A673 (cell line): ENCODE measurements at regions not wholly inside any gene's neighbourhood (a gene's known extent, or its start where the extent isn't known, plus 50 kb on each side); places are given as distances from the start of the nearest gene placed in this dataset.

Experiments used
- EZH2 ChIP-seq: fragments of 200-600 bp; sonication (generic); IDR thresholded peaks from 2 replicates; pipeline ENCODE4 v1.6.1; 2017; ENCODE audit warnings: borderline replicate concordance, low read depth, mild to moderate bottlenecking, mixed read lengths, antibody characterized with exemption, low read length; ENCODE audit not compliant: poor library complexity, severe bottlenecking
- TF ChIP-seq, protein P1 (sequence below): fragments of 300-800, 200-600 bp; sonication (generic); conservative IDR thresholded peaks from 2 replicates; pipeline ENCODE4 v1.5.1; 2017; ENCODE audit warnings: low read depth, mild to moderate bottlenecking, antibody characterized with exemption, low read length, moderate library complexity, mixed read lengths

DNA sequence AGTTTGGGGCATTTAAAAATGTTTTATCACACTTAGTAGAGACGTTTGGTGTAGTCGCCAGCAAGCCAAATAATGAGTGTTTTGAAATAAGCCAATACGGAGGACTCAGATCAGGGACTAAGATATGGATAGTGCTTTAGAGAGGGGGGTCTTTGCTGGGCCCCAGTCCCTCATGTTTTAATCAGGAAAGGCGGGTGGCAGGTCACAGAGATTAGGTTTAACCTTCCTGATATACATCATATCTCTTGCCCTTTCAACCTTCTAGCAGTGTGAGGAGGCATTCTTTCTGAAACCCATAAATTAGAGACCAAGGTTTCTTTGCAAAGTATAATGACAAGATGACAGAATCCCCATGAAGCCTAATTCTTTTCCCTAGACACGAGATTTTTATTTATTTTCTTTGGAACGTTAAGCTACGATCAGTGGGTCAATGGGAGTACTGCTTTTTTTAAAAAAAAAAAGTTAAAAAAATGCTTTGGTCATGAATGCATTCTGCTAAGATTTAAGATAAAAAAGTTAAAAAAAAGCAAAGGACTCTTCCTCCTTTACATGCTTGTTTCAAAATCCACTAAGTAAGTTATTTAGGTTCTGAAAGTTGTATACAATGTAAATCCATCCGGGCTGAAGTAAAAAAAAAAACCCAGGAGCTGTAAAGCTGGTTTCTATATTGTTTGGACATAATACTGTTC is 572.1 kb upstream of the SALL1 start:
- TF ChIP-seq, protein P1, sequence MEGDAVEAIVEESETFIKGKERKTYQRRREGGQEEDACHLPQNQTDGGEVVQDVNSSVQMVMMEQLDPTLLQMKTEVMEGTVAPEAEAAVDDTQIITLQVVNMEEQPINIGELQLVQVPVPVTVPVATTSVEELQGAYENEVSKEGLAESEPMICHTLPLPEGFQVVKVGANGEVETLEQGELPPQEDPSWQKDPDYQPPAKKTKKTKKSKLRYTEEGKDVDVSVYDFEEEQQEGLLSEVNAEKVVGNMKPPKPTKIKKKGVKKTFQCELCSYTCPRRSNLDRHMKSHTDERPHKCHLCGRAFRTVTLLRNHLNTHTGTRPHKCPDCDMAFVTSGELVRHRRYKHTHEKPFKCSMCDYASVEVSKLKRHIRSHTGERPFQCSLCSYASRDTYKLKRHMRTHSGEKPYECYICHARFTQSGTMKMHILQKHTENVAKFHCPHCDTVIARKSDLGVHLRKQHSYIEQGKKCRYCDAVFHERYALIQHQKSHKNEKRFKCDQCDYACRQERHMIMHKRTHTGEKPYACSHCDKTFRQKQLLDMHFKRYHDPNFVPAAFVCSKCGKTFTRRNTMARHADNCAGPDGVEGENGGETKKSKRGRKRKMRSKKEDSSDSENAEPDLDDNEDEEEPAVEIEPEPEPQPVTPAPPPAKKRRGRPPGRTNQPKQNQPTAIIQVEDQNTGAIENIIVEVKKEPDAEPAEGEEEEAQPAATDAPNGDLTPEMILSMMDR = no peak
- TF ChIP-seq EZH2 = no peak
